Endodermal cell (in vitro differentiated cells): ENCODE measurements at regions not wholly inside any gene's neighbourhood (a gene's known extent, or its start where the extent isn't known, plus 50 kb on each side); places are given as distances from the start of the nearest gene placed in this dataset.

Experiments
- DNase-seq: peaks from one replicate; pipeline ENCODE4 v3.0.0-alpha.2; 2017
- H3K27ac ChIP-seq: 2 replicates; pipeline ENCODE4 v1.5.1; 2013; ENCODE audit warnings: mild to moderate bottlenecking, low read depth, low read length, moderate library complexity
- H3K27me3 ChIP-seq: 2 replicates; pipeline ENCODE4 v1.6.1; 2013; ENCODE audit warnings: mild to moderate bottlenecking, low read length, moderate library complexity; ENCODE audit not compliant: insufficient read depth, control insufficient read depth, poor library complexity, severe bottlenecking
- H3K36me3 ChIP-seq: 2 replicates; pipeline ENCODE4 v1.7.0; 2013; ENCODE audit warnings: mild to moderate bottlenecking, low read length, moderate library complexity; ENCODE audit not compliant: control insufficient read depth, insufficient read depth
- H3K4me1 ChIP-seq: one replicate; pipeline ENCODE4 v1.7.0; 2013; ENCODE audit warnings: low read length; ENCODE audit not compliant: control insufficient read depth, insufficient read depth
- H3K4me3 ChIP-seq: 2 replicates; pipeline ENCODE4 v1.5.1; 2013; ENCODE audit warnings: mild to moderate bottlenecking, low read length, moderate library complexity
- H3K9ac ChIP-seq: 2 replicates; pipeline ENCODE4 v1.6.1; 2013; ENCODE audit warnings: mild to moderate bottlenecking, low read length, moderate library complexity; ENCODE audit not compliant: poor library complexity, severe bottlenecking; ENCODE audit errors: extremely low read depth
- H3K9me3 ChIP-seq: 2 replicates; pipeline ENCODE4 v1.6.1; 2013; ENCODE audit warnings: mild to moderate bottlenecking, low read length, moderate library complexity; ENCODE audit not compliant: control insufficient read depth
- H3K27ac Mint-ChIP-seq: 2 replicates; pipeline ENCODE4 v1.8.0; 2020; ENCODE audit warnings: mixed read lengths
- H3K27me3 Mint-ChIP-seq: 2 replicates; pipeline ENCODE4 v1.8.0; 2021; ENCODE audit warnings: mild to moderate bottlenecking, mixed read lengths; ENCODE audit not compliant: insufficient read depth
- H3K36me3 Mint-ChIP-seq: 2 replicates; pipeline ENCODE4 v1.8.0; 2020; ENCODE audit warnings: low read depth, mixed read lengths
- H3K4me1 Mint-ChIP-seq: 2 replicates; pipeline ENCODE4 v1.8.0; 2020; ENCODE audit warnings: mixed read lengths
- H3K4me3 Mint-ChIP-seq: 2 replicates; pipeline ENCODE4 v1.8.0; 2020; ENCODE audit warnings: mild to moderate bottlenecking, moderate library complexity, mixed read lengths
- H3K9me3 Mint-ChIP-seq: 2 replicates; pipeline ENCODE4 v1.8.0; 2020; ENCODE audit warnings: mild to moderate bottlenecking, mixed read lengths
- WGBS, 2 experiments: methylation state at CpG; one replicate each; pipeline versions ENCODE4 v1.1.5 to v1.1.7; 2013; ENCODE audit warnings: missing lambda C conversion rate in 2 of 2, mixed read lengths in 1 of 2; ENCODE audit not compliant: insufficient coverage in 1 of 2, insufficient read length in 1 of 2; 5-methylcytosine and 5-hydroxymethylcytosine counted together
- TF ChIP-seq, protein P1 (sequence below): fragments of 200-600 bp; sonication (generic); conservative IDR thresholded peaks from 2 replicates; pipeline ENCODE4 v1.5.0; 2021; ENCODE audit warnings: antibody characterized with exemption, mild to moderate bottlenecking

DNA sequence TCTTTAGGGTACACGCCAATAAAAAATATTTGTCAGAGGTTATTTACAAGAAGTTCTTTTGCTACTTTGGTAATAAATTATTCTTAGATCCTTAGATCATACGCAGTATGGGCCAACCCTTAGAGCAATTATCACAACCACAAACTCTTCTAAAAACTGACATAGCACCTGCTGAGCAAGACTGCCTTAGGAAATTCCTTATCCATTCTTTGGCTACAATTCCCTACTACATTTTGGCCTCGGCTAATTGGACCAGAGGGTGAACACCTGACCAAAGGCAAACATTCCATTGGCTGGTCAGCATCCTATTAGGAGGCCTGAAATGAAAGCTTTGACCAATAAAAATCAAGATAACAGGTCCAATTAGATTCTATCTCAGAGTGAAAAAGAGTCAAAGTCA, 147.6 kb upstream of the CCDC68 start:
- WGBS, 2 experiments, result 86 to 100% methylated on average over 2 to 3 of the region's 3 CpGs
- H3K27ac Mint-ChIP-seq, result no peak overlapping the region

DNA sequence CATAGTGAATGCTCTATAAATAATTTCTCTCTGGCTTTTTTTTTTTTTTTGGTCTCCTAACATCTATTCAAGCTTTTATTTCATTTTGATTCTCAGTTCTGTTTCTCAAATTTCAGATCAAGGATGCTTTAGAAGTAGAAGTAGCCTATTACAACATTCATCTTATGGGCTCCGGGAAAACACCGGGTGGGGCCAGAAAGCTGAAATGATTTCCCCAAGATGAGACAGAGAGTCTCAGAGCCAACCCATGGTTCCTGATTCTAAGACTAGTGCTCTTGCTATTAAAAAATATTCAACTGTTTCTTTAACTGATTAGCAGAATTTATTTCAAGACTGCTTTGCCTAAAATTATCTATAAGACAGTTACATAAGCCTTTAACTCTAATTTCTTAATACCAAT, 147.2 kb upstream of the CCDC68 start:
- Histone ChIP-seq H3K9me3 (no peaks in the 10 kb centered on the region), H3K4me3 (no peak overlapping the region), H3K27me3 (no peaks in the 10 kb centered on the region), H3K27ac (no peak overlapping the region), H3K36me3 (no peaks in the 10 kb centered on the region), H3K9ac (no peak overlapping the region), H3K4me1 (no peaks in the 10 kb centered on the region)
- H3K36me3 Mint-ChIP-seq, result no peaks in the 10 kb centered on the region
- DNase-seq, result no peak
- WGBS, 2 experiments, result 97 to 100% methylated on average over 2 of the region's 2 CpGs
- TF ChIP-seq, protein P1, sequence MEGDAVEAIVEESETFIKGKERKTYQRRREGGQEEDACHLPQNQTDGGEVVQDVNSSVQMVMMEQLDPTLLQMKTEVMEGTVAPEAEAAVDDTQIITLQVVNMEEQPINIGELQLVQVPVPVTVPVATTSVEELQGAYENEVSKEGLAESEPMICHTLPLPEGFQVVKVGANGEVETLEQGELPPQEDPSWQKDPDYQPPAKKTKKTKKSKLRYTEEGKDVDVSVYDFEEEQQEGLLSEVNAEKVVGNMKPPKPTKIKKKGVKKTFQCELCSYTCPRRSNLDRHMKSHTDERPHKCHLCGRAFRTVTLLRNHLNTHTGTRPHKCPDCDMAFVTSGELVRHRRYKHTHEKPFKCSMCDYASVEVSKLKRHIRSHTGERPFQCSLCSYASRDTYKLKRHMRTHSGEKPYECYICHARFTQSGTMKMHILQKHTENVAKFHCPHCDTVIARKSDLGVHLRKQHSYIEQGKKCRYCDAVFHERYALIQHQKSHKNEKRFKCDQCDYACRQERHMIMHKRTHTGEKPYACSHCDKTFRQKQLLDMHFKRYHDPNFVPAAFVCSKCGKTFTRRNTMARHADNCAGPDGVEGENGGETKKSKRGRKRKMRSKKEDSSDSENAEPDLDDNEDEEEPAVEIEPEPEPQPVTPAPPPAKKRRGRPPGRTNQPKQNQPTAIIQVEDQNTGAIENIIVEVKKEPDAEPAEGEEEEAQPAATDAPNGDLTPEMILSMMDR, result no peak
- H3K27ac Mint-ChIP-seq, result no peak overlapping the region
- H3K27me3 Mint-ChIP-seq, result no peaks in the 10 kb centered on the region
- no peaks in the 10 kb centered on the region for H3K9me3 Mint-ChIP-seq
- H3K4me1 Mint-ChIP-seq, result peaks cover 5% of the 10 kb centered on the region
- no peak overlapping the region for H3K4me3 Mint-ChIP-seq

More for the DNA sequence above, 147.6 kb upstream of the CCDC68 start:
- Histone ChIP-seq H3K36me3 (no peaks in the 10 kb centered on the region), H3K27ac (no peak overlapping the region), H3K9me3 (no peaks in the 10 kb centered on the region), H3K4me1 (no peaks in the 10 kb centered on the region), H3K27me3 (no peaks in the 10 kb centered on the region), H3K9ac (no peak overlapping the region), H3K4me3 (no peak overlapping the region)
- H3K27me3 Mint-ChIP-seq, result no peaks in the 10 kb centered on the region
- no peaks in the 10 kb centered on the region for H3K9me3 Mint-ChIP-seq
- no peaks in the 10 kb centered on the region for H3K36me3 Mint-ChIP-seq
- H3K4me1 Mint-ChIP-seq, result peaks cover 2% of the 10 kb centered on the region
- TF ChIP-seq, protein P1, result no peak
- DNase-seq, result no peak
- no peak overlapping the region for H3K4me3 Mint-ChIP-seq

DNA sequence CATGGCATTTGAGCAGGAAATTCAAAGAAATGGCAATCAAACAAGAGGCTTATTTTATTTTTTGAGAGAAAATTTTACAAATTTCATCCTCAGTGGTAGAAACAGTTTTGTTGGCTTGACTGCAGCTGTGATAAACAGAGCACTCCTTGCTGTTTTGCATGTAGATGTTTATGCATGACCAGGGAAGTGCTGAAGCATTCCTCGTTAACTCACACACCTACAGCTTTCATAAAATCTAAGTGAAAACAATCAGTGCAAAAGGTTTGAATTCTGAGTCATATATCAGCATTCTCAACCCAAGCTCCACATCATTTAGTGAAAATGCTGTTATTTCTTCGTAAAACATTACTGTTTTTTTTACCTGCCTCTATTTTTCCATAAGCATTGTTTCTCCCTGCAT, 146.6 kb upstream of the CCDC68 start:
- Histone ChIP-seq H3K27ac (no peak overlapping the region), H3K27me3 (no peaks in the 10 kb centered on the region), H3K4me1 (no peaks in the 10 kb centered on the region), H3K4me3 (no peak overlapping the region), H3K9me3 (no peaks in the 10 kb centered on the region), H3K36me3 (no peaks in the 10 kb centered on the region), H3K9ac (no peak overlapping the region)
- H3K4me1 Mint-ChIP-seq, result peaks cover 8% of the 10 kb centered on the region
- H3K27me3 Mint-ChIP-seq, result no peaks in the 10 kb centered on the region
- no peak for DNase-seq
- H3K36me3 Mint-ChIP-seq, result no peaks in the 10 kb centered on the region
- 86% methylated on average over 2 of the region's 2 CpGs; no CpG with 5 or more reads in 1 of the 2 experiments for WGBS, 2 experiments
- TF ChIP-seq, protein P1, result no peak
- H3K9me3 Mint-ChIP-seq, result no peaks in the 10 kb centered on the region
- no peak overlapping the region for H3K27ac Mint-ChIP-seq
- no peak overlapping the region for H3K4me3 Mint-ChIP-seq
